ENCODE measurements at regions not wholly inside any gene's neighbourhood (a gene's known extent, or its start where the extent isn't known, plus 50 kb on each side); places are given as distances from the start of the nearest gene placed in this dataset.
"Not testable (repeated sequence)": the region's sequence is repeated elsewhere in the genome, so short reads cannot be mapped to it uniquely, and the experiment has no call there.

DNA sequence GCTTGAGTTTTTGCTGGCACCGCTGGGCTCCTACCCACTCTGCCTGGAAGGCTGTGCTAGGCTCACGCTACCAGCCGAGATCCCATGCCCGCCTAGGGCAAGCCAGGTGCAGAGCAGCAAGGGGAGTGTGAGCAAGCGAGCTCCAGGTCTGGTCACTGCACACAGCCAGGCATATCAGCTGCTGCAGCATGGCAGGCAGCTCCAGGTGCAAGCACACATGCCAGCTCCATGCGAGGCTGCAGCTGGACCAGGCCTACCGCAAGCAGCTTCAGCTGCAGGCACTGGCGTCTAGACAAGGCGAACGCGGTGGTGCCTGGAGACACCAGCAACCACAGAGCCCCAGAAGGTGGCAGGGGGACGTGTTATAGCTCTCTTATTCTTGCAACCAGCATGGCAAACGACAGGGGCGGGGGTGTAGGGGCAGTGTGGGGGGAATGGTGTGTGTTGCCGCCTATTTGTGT, 614.7 kb upstream of the EPHA5 start:
- DNase-seq (ENCODE audit: low read depth in 2 of 2) = no peak

- DNase-seq (ENCODE audit: low read depth in 2 of 2) = no peak
These were observed 608.8 kb upstream of the EPHA5 start for GRCh38 chr4:66279084-66279483.

DNA sequence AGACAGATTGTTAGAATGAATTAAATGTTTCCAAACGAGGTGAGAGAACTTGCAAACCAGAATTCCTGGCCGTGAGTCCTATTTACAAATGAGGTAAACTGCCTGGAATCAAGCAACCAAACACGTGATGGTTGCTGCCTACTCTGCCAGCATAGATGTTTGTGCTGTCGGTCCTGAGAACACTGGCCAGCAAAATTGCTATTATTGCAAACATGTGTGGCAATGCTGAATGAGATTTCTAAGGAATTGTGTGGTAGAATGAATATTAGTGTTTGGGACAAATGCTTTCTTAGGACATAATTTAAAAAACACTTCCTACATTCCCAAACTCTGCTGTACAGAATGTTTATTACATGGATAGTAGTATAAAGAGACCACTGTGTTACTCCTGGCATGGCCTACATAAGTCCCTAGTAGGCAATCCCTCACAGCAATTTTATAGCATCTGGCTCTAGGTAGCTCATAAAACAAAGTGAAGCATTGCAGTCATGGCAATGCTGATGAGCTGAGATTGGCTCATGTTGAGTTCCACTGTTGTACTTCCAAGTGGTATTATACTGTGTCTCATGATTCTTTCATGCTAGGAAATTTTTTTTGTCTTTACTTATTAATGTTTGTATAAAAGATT, 605.2 kb upstream of the EPHA5 start:
- no peak for DNase-seq (ENCODE audit: low read depth in 2 of 2)

- DNase-seq (ENCODE audit: low read depth in 2 of 2) = no peak
These were observed 602.8 kb upstream of the EPHA5 start for GRCh38 chr4:66273110-66273509.

GRCh38 chr4:66270356-66270755, 600.1 kb upstream of the EPHA5 start:
- not testable (repeated sequence) for DNase-seq (ENCODE audit: low read depth in 2 of 2)

DNA sequence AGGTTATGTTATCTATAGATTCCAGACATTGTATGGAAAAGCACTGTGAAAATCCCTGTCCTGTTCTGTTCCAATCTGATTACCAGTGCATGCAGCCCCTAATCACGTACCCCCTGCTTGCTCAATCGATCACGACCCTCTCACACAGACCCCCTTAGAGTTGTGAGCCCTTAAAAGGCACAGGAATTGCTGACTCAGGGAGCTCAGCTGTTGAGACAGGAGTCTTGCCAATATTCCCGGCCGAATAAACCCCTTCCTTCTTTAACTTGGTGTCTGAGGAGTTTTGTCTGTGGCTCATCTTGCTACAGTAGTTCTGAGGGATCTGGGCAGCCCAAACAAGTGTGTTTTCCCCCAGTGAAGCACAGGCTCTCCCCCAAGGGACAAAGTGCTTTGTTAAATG, 596.3 kb upstream of the EPHA5 start:
- DNase-seq (ENCODE audit: low read depth in 2 of 2) = not testable (repeated sequence)

GRCh38 chr4:66266035-66266434, 595.7 kb upstream of the EPHA5 start:
- no peak for DNase-seq (ENCODE audit: low read depth in 2 of 2)

DNA sequence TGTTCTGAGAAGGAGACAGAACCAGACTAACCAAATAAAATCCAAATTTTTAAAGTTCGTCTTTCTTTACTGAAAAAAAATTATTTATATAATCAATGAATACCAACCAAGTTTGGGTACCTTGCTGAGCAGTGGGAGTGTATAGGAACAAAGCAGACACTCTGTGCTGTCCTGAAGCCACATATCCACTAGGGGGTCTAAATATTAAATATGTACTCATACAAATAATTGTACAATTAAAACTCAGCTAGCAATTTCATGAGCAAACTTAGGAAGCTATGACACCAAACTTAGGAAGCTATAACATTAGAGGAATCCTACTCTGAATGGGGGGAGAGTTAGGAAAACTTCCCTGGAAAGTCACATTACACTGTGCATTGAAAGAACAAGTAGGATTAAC, 582.0 kb upstream of the EPHA5 start:
- DNase-seq (ENCODE audit: low read depth in 2 of 2) = no peak

GRCh38 chr4:66246643-66247042, 576.4 kb upstream of the EPHA5 start:
- no peak for DNase-seq (ENCODE audit: low read depth in 2 of 2)

- DNase-seq (ENCODE audit: low read depth in 2 of 2) = no peak
These were observed 565.6 kb upstream of the EPHA5 start for GRCh38 chr4:66235876-66236275.

DNA sequence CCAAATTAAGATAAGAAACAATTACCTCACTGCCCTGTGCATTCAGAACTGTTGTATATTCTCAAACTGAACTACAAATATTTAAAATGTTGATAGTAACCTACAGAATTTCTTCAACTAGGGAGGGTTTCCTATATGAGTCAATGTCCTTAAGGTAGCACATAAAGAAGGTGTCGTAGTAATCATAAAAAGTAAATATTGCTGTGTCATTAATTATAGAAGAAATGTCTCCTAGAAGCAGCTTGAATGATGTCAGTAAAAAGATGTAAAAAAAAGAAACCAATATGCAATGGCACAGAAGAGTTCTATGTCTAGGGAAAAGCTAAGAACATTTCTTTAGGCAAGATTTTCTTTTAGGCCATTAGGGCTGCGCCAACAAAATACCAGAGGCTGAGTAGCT, 559.6 kb upstream of the EPHA5 start:
- DNase-seq (ENCODE audit: low read depth in 2 of 2) = no peak

GRCh38 chr4:66225539-66225938, 555.2 kb upstream of the EPHA5 start:
- DNase-seq (ENCODE audit: low read depth in 2 of 2) = no peak

GRCh38 chr4:66223068-66223703, 552.9 kb upstream of the EPHA5 start:
- no peak for DNase-seq (ENCODE audit: low read depth in 2 of 2)

DNA sequence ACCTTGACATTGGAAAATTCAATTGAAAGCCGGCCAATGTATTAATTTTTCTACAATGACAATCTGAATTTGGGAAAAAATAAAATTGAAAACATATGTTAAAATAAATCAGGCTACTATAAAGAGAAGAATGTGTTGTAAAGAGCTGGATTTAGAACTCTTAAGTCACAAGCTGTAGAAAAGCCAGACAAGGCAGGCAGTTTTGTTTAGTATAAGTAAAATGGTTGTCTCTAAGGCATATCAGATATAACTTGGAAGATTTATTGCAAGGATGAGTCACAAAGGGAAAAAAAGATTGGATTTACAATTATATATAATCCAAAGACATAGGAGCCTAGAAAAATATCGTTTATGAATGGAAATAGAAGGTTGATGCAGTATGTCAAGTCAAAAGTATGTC, 549.1 kb upstream of the EPHA5 start:
- no peak for DNase-seq (ENCODE audit: low read depth in 2 of 2)

- DNase-seq (ENCODE audit: low read depth in 2 of 2) = no peak
These were observed 546.0 kb upstream of the EPHA5 start for GRCh38 chr4:66216252-66216651.

DNA sequence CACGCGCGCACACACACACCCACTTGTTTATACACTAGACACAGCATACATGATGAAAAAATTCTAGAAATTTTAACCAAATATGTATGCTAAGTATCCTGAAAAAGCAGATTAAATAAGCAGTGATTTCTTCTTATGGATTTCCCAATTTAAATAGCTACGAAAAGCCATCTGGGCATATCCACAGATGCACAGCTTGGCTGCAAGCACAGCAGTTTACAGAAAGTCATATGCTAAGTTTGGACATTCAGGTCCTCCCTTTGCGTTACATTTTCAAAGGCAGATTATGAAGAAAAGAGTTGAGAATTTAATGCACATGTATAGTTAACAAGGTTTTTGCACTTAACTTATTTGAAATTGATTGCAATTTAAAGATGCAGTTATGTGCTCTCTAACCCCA, 542.2 kb upstream of the EPHA5 start:
- DNase-seq (ENCODE audit: low read depth in 2 of 2) = no peak

GRCh38 chr4:66204534-66205247, 534.4 kb upstream of the EPHA5 start:
- DNase-seq (ENCODE audit: low read depth in 2 of 2) = no peak

GRCh38 chr4:66202870-66203269, 532.6 kb upstream of the EPHA5 start:
- no peak for DNase-seq (ENCODE audit: low read depth in 2 of 2)

DNA sequence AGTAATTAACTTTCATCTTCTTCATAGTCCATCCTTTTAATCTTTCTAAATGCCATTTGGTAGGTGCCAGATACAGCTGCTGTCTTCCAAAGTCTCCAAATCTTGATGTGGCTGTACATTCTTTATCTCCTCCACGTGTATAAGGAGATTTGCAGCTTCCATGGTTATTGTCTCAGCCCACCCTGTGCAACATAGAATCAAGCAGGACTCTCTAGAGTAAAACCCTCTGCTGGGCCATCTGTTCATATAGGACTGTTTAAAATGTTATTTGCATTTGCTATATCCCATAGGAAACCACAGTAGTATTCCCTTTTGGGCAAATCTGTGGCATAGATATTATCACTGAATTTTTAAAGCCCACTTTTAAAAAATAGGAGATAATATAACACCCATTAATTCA, 527.2 kb upstream of the EPHA5 start:
- DNase-seq (ENCODE audit: low read depth in 2 of 2) = no peak

GRCh38 chr4:66193487-66193886, 523.2 kb upstream of the EPHA5 start:
- DNase-seq (ENCODE audit: low read depth in 2 of 2) = no peak

DNA sequence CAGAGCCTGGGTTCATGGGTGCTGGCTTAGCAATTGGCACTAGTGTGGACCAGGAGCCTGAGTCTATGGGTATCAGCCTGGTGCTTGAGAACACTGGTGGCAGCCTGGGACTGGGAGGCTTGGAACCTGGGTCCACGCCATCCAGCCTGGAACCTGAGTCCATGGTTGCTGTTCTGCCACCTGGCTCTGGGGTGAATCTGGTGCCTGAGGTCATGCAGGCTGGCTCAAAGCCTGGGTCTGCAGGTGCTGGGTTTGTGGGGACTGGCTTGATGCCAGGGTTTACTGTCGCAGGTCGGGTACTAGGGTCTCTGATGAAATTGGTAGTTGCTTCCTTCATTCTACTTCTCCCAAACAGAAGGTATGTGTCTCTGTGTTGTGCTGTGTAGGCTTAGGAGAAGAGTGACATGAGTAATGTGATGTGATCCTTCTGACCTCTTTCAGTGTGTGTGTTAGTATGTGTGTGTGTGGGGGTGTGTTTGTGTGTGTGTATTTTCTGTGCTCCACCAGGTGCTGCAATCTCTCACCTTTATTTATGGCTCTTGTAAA, 517.0 kb upstream of the EPHA5 start:
- DNase-seq (ENCODE audit: low read depth in 2 of 2) = no peak

- no peak for DNase-seq (ENCODE audit: low read depth in 2 of 2)
These were observed 515.8 kb upstream of the EPHA5 start for GRCh38 chr4:66186095-66186494.

- DNase-seq (ENCODE audit: low read depth in 2 of 2) = no peak
These were observed 512.3 kb upstream of the EPHA5 start for GRCh38 chr4:66182636-66183035.

All from activated CD8-positive, alpha-beta memory T cell treated with anti-CD3 and anti-CD28 coated beads for 4 hours (primary cell).